OCI-LY3 (cell line): ENCODE measurements at regions not wholly inside any gene's neighbourhood (a gene's known extent, or its start where the extent isn't known, plus 50 kb on each side); places are given as distances from the start of the nearest gene placed in this dataset.

Experiments
- CTCF ChIP-seq: fragments of 200-600, 300-600 bp; sonication (generic); IDR thresholded peaks from 2 replicates; pipeline ENCODE4 v1.5.1; 2014; ENCODE audit warnings: antibody characterized with exemption, low read length, low read depth
- EZH2phosphoT487 ChIP-seq: fragments of 200-600 bp; shearing (Covaris generic); IDR thresholded peaks from 2 replicates; pipeline ENCODE4 v1.6.1; 2018; ENCODE audit warnings: antibody characterized with exemption, mixed run types, low read depth

DNA sequence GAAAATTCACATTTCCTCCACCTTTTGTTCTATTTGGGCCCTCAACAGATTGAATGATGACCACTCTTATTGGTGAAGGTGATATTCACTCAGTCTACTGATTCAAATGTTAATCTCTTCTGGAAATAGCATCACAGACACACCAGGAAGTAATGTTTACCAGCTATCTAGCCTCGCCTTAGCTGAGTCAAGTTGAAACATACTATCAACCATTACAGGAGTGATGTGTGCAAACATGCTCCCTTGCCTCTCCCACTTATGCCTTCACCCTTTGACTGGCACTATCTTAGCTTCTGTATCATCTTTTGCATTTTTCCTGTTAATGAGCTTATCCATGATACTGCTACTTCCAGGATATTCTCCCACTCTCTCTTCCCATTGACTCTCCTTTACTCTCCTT lies 191.9 kb downstream of the CENPW start:
- no peak for TF ChIP-seq CTCF
- no peak for TF ChIP-seq EZH2phosphoT487
